ENCODE measurements at regions not wholly inside any gene's neighbourhood (a gene's known extent, or its start where the extent isn't known, plus 50 kb on each side); places are given as distances from the start of the nearest gene placed in this dataset.
A peak's percentile ranks its signal among the peaks of the same experiment; 100 is the strongest.
"Not testable (repeated sequence)": the region's sequence is repeated elsewhere in the genome, so short reads cannot be mapped to it uniquely, and the experiment has no call there.

GRCh38 chr5:102668220-102668932, 86.7 kb upstream of the PAM start:
- DNase-seq (ENCODE audit: low spot score), result no peak
- in situ Hi-C loops (cut with MboI; ENCODE audit: low sequenced_read_pairs, unreplicated experiment), result no loop called here
- no peak for TF ChIP-seq CTCF (IDR thresholded peaks at IDR 0.05; ENCODE audit: borderline replicate concordance, control extremely low read depth, extremely low read depth, insufficient read depth, missing control alignments)

- peak; percentile 17 for TF ChIP-seq CTCF (IDR thresholded peaks at IDR 0.05; ENCODE audit: borderline replicate concordance, control extremely low read depth, extremely low read depth, insufficient read depth, missing control alignments)
- in situ Hi-C loops (cut with MboI; ENCODE audit: low sequenced_read_pairs, unreplicated experiment), result no loop called here
- peak; percentile 57 for DNase-seq (ENCODE audit: low spot score)
These were observed 84.8 kb upstream of the PAM start for GRCh38 chr5:102670224-102670836.

- DNase-seq (ENCODE audit: low spot score), result not testable (repeated sequence)
These were observed 83.9 kb upstream of the PAM start for GRCh38 chr5:102671033-102671734.

GRCh38 chr5:102678267-102679058, 76.6 kb upstream of the PAM start:
- in situ Hi-C loops (cut with MboI; ENCODE audit: low sequenced_read_pairs, unreplicated experiment), result no loop called here
- no peak for DNase-seq (ENCODE audit: low spot score)
- no peak for TF ChIP-seq CTCF (IDR thresholded peaks at IDR 0.05; ENCODE audit: borderline replicate concordance, control extremely low read depth, extremely low read depth, insufficient read depth, missing control alignments)

More at GRCh38 chr5:102671033-102671734, 83.9 kb upstream of the PAM start:
- in situ Hi-C loops (cut with MboI; ENCODE audit: low sequenced_read_pairs, unreplicated experiment), result not testable (repeated sequence)

GRCh38 chr5:102681403-102681983, 73.6 kb upstream of the PAM start:
- peak; percentile 59 for DNase-seq (ENCODE audit: low spot score)
- TF ChIP-seq CTCF (IDR thresholded peaks at IDR 0.05; ENCODE audit: borderline replicate concordance, control extremely low read depth, extremely low read depth, insufficient read depth, missing control alignments), result peak; percentile 85
- in situ Hi-C loops (cut with MboI; ENCODE audit: low sequenced_read_pairs, unreplicated experiment), result no loop called here

GRCh38 chr5:102682101-102682647, 72.9 kb upstream of the PAM start:
- in situ Hi-C loops (cut with MboI; ENCODE audit: low sequenced_read_pairs, unreplicated experiment), result no loop called here
- no peak for TF ChIP-seq CTCF (IDR thresholded peaks at IDR 0.05; ENCODE audit: borderline replicate concordance, control extremely low read depth, extremely low read depth, insufficient read depth, missing control alignments)
- no peak for DNase-seq (ENCODE audit: low spot score)

GRCh38 chr5:102688076-102688475, 67.0 kb upstream of the PAM start:
- DNase-seq (ENCODE audit: low spot score); in situ Hi-C loops (cut with MboI; ENCODE audit: low sequenced_read_pairs, unreplicated experiment): not testable (repeated sequence)

- in situ Hi-C loops (cut with MboI; ENCODE audit: low sequenced_read_pairs, unreplicated experiment); DNase-seq (ENCODE audit: low spot score): not testable (repeated sequence)
These were observed 66.3 kb upstream of the PAM start for GRCh38 chr5:102688581-102689342.
